MG63 (cell line): ENCODE measurements at regions not wholly inside any gene's neighbourhood (a gene's known extent, or its start where the extent isn't known, plus 50 kb on each side); places are given as distances from the start of the nearest gene placed in this dataset.

Experiments
- DNase-seq: peaks from one replicate; pipeline ENCODE4 v3.0.0-alpha.2; 2020
- H3K27me3 ChIP-seq: fragments of 250-450 bp; sonication (Bioruptor Pico); 2 replicates; pipeline ENCODE4 v1.5.1; 2020; ENCODE audit warnings: mild to moderate bottlenecking, moderate library complexity
- H3K36me3 ChIP-seq: fragments of 250-450 bp; sonication (Bioruptor Pico); 2 replicates; pipeline ENCODE4 v1.5.1; 2020; ENCODE audit warnings: mild to moderate bottlenecking, moderate library complexity
- H3K4me3 ChIP-seq: fragments of 250-450 bp; sonication (Bioruptor Pico); 2 replicates; pipeline ENCODE4 v1.5.1; 2020; ENCODE audit warnings: mild to moderate bottlenecking, moderate library complexity
- H3K9me3 ChIP-seq: fragments of 250-450 bp; sonication (Bioruptor Pico); 2 replicates; pipeline ENCODE4 v1.5.1; 2020; ENCODE audit warnings: mild to moderate bottlenecking, moderate library complexity

- H3K9me3 ChIP-seq, result no peaks in the 10 kb centered on the region
- H3K36me3 ChIP-seq, result no peaks in the 10 kb centered on the region
- no peaks in the 10 kb centered on the region for H3K27me3 ChIP-seq
- no peak overlapping the region for H3K4me3 ChIP-seq
- no peak for DNase-seq
These were observed 862.0 kb upstream of the ID2 start for GRCh38 chr2:7819850-7820249.

GRCh38 chr2:7824211-7824610 lies 857.6 kb upstream of the ID2 start:
- H3K27me3 ChIP-seq, result no peaks in the 10 kb centered on the region
- no peak for DNase-seq
- H3K4me3 ChIP-seq, result no peak overlapping the region
- H3K9me3 ChIP-seq, result peaks cover 2% of the 10 kb centered on the region; the same call in 1 of the 2 replicates
- no peaks in the 10 kb centered on the region for H3K36me3 ChIP-seq

DNA sequence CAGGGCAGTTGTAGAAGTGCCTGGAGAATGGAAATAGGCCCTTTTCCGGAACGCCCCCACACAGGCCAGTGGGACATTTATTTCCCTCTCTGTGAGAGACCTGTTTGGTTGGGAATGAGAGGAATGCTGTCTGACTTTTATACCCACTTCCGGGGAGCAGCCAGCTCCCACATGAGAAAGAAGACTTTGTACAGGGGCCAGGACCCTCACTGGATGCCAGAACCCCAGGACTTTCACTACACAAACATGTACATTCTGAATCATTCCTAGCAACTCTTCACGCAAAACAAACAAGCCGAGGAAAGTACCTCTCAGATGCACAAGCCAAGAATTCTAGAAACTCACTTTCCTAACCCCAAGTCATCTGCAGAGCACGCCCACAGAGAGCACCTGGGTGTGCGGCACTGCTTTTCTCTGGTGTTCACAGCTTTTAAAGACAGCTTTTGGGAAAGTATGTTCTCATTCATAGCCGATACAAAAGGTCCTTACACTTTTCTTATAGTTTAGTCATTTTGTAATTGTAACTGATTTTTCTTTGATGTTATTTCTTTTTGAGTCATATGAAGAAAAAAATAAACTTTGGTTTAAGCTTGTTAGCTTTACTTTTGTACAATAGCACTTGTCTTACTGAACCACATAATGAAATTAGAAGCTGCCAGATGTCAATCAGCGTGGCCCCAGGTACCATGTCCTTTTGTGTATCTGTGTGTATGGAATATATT lies 856.1 kb upstream of the ID2 start:
- Histone ChIP-seq H3K9me3 (peaks cover 2% of the 10 kb centered on the region; the same call in 1 of the 2 replicates), H3K4me3 (no peak overlapping the region), H3K27me3 (no peaks in the 10 kb centered on the region), H3K36me3 (no peaks in the 10 kb centered on the region)
- peak; percentile 89 for DNase-seq

GRCh38 chr2:7826656-7827055 lies 855.2 kb upstream of the ID2 start:
- Histone ChIP-seq H3K36me3 (no peaks in the 10 kb centered on the region), H3K27me3 (no peaks in the 10 kb centered on the region), H3K9me3 (peaks cover 2% of the 10 kb centered on the region; the same call in 1 of the 2 replicates), H3K4me3 (no peak overlapping the region)
- peak; percentile 61 for DNase-seq

DNA sequence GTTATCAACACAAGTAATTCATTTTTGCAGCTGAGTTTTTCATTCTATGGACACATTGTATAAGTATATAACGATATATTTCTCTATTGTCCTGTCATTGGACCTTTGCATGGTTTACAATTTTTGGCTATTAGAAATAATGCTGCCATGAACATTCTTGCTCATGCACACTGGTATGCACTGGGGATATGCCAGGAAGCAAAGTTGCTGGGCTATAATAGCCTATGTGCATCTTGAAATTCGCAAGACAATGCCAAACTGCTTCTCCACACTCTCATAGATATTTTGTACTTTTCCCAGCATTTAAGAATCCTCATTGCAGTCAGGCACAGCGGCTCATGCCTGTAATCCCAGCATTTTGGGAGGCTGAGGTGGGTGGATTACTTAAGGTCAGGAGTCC lies 852.6 kb upstream of the ID2 start:
- Histone ChIP-seq H3K9me3 (peaks cover 2% of the 10 kb centered on the region; the same call in 1 of the 2 replicates), H3K27me3 (no peaks in the 10 kb centered on the region), H3K4me3 (no peak overlapping the region), H3K36me3 (no peaks in the 10 kb centered on the region)
- DNase-seq, result peak; percentile 61

GRCh38 chr2:7830616-7831015 lies 851.2 kb upstream of the ID2 start:
- no peak overlapping the region for H3K4me3 ChIP-seq

DNA sequence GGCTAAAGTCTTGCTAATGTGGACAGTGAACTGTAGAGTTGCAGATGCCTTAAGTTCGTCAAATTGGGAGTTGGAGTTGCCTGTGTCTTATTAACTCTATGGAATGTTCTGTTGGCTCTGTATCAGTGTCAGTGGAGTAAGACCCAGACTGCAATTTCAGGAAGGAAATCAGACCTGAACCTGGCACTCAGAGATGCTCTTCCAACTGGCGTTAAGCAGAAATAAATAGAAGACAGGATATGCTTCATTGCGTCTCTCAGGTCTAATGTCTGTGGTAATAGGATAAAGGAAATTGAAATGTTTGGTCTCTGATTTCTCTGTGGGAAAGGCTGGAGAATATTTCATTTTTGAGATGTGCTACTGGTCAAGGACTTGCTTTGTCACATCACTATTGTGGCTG lies 846.7 kb upstream of the ID2 start:
- Histone ChIP-seq H3K9me3 (no peaks in the 10 kb centered on the region), H3K36me3 (no peaks in the 10 kb centered on the region)

More at GRCh38 chr2:7830616-7831015, 851.2 kb upstream of the ID2 start:
- no peak for DNase-seq
- Histone ChIP-seq H3K9me3 (no peaks in the 10 kb centered on the region; the same call in 1 of the 2 replicates), H3K36me3 (no peaks in the 10 kb centered on the region), H3K27me3 (no peaks in the 10 kb centered on the region)

GRCh38 chr2:7835693-7836680 lies 845.9 kb upstream of the ID2 start:
- Histone ChIP-seq H3K4me3 (no peak overlapping the region), H3K9me3 (no peaks in the 10 kb centered on the region), H3K27me3 (no peaks in the 10 kb centered on the region), H3K36me3 (no peaks in the 10 kb centered on the region)
- no peak for DNase-seq

More for the DNA sequence above, 846.7 kb upstream of the ID2 start:
- DNase-seq, result no peak
- Histone ChIP-seq H3K27me3 (no peaks in the 10 kb centered on the region), H3K4me3 (no peak overlapping the region)

- no peak for DNase-seq
- H3K9me3 ChIP-seq, result no peaks in the 10 kb centered on the region
- H3K4me3 ChIP-seq, result no peak overlapping the region
- H3K36me3 ChIP-seq, result no peaks in the 10 kb centered on the region
- H3K27me3 ChIP-seq, result no peaks in the 10 kb centered on the region
These were observed 844.6 kb upstream of the ID2 start for GRCh38 chr2:7837237-7837760.

GRCh38 chr2:7838669-7839068 lies 843.2 kb upstream of the ID2 start:
- Histone ChIP-seq H3K27me3 (no peaks in the 10 kb centered on the region), H3K9me3 (no peaks in the 10 kb centered on the region), H3K36me3 (no peaks in the 10 kb centered on the region), H3K4me3 (no peak overlapping the region)
- DNase-seq, result no peak

DNA sequence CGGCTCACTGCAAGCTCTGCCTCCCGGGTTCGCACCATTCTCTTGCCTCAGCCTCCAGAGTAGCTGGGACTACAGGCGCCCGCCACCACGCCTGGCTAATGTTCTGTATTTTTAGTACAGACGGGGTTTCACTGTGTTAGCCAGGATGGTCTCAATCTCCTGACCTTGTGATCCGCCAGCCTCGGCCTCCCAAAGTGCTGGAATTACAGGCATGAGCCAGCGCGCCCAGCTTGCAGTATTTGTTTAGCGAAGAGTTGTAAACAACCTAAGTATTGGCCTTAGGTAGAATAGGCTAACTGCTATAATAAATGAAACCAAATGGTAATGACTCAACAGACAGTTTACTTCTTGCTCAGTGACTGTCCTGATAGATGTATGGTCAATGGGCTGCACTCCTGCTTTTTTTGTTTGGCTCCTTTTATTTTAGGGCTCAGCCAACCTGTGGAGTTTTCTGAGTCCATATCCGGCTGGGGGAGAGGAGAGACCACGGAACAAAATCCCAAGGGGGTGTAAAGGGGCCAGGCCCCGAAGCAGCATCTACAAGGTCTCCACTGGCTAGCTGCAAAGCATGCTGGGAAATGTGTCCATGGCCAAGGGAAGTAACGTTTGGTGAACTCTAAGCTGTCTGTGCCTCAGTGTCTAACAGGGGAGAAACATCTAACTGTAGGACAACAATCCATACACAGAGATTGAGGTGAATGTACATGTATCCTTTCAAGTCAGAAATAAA lies 841.0 kb upstream of the ID2 start:
- Histone ChIP-seq H3K36me3 (no peaks in the 10 kb centered on the region), H3K9me3 (no peaks in the 10 kb centered on the region), H3K27me3 (no peaks in the 10 kb centered on the region), H3K4me3 (no peak overlapping the region)
- DNase-seq, result no peak

- DNase-seq, result peak; percentile 17
- Histone ChIP-seq H3K27me3 (no peaks in the 10 kb centered on the region), H3K4me3 (no peak overlapping the region), H3K36me3 (no peaks in the 10 kb centered on the region), H3K9me3 (no peaks in the 10 kb centered on the region)
These were observed 840.1 kb upstream of the ID2 start for GRCh38 chr2:7841751-7842150.

GRCh38 chr2:7844414-7844965 lies 837.4 kb upstream of the ID2 start:
- H3K27me3 ChIP-seq, result no peaks in the 10 kb centered on the region
- H3K4me3 ChIP-seq, result no peak overlapping the region
- no peaks in the 10 kb centered on the region for H3K36me3 ChIP-seq
- DNase-seq, result no peak
- no peaks in the 10 kb centered on the region for H3K9me3 ChIP-seq

DNA sequence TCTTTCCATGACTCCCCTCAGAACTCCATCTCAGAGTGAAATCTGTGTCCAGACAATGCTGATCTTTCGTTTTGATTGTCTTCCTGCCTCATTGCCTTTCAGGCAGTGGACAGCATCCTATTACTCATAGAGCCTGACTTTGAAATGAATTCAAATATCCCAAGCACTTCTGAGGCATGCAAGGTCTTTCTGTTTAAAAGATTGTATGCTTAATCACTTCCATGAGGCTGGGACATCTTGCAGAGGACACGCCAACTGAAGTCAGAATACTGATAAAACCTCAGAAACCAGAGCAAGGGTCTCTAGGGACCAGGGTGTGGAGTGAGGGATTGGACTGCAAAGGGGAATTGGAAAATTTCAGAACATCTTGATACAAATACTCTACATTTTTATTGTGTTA lies 836.5 kb upstream of the ID2 start:
- H3K9me3 ChIP-seq, result no peaks in the 10 kb centered on the region
- no peaks in the 10 kb centered on the region for H3K27me3 ChIP-seq
- no peaks in the 10 kb centered on the region for H3K36me3 ChIP-seq
- no peak for DNase-seq
- no peak overlapping the region for H3K4me3 ChIP-seq

DNA sequence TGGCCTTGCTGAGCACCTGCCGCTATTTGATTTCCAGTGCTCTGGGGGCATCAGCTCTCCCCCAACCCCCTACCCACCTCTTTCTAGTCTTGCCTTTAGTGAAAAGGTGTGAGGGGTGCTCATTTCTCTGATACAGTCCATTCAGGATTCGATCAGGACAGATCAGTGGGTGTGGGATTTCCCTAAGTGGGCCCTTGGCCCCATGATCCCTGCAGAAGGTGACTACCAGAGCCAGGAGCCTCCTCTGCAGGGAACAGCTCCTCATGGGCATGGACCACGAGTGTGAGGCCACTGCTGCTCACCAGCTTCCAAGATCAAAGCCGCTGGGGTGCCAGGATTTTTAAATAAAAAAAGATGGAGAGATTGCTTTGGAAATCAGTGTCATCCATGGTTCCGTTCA lies 835.2 kb upstream of the ID2 start:
- Histone ChIP-seq H3K4me3 (no peak overlapping the region), H3K36me3 (no peaks in the 10 kb centered on the region), H3K9me3 (no peaks in the 10 kb centered on the region), H3K27me3 (no peaks in the 10 kb centered on the region)
- DNase-seq, result no peak

- no peak for DNase-seq
- H3K27me3 ChIP-seq, result no peaks in the 10 kb centered on the region
- H3K4me3 ChIP-seq, result no peak overlapping the region
- H3K9me3 ChIP-seq, result no peaks in the 10 kb centered on the region
- no peaks in the 10 kb centered on the region for H3K36me3 ChIP-seq
These were observed 834.5 kb upstream of the ID2 start for GRCh38 chr2:7847321-7847720.
